H1 (cell line): ENCODE measurements at regions not wholly inside any gene's neighbourhood (a gene's known extent, or its start where the extent isn't known, plus 50 kb on each side); places are given as distances from the start of the nearest gene placed in this dataset.

Experiments
- CTCF ChIA-PET: fragments of 300-600 bp; sonication (Branson Sonifier 250); formaldehyde crosslinking; loops from one replicate; lab custom pipeline; 2021; ENCODE audit not compliant: partially characterized antibody; lab: Charles Lee
- POLR2A ChIA-PET: fragments of 300-600 bp; sonication (Branson Sonifier 250); formaldehyde crosslinking; loops from one replicate; lab custom pipeline; 2021; ENCODE audit warnings: inconsistent platforms; ENCODE audit not compliant: partially characterized antibody; lab: Charles Lee
- DNase-seq, 2 experiments: peaks; one replicate each; pipeline versions ENCODE4 v3.0.0 to v3.0.0-alpha.2; 2010 to 2022; ENCODE audit warnings: low spot score in 2 of 2, low read depth in 1 of 2, mixed read lengths in 1 of 2
- FAIRE-seq: peaks from 2 replicates; lab custom pipeline; 2011; peaks lifted over from hg19 to GRCh38; lab: Jason Lieb, UNC
- H2AFZ ChIP-seq: 2 replicates; pipeline ENCODE4 v1.8.1; 2012; ENCODE audit warnings: low read length, inconsistent platforms
- H2AK5ac ChIP-seq: 2 replicates; pipeline ENCODE4 v1.6.1; 2013; ENCODE audit warnings: low read depth, low read length
- H2BK120ac ChIP-seq: replicated peaks from 2 replicates; pipeline ENCODE3; 2013; ENCODE audit warnings: low read depth, low read length, inconsistent platforms
- H2BK12ac ChIP-seq: 2 replicates; pipeline ENCODE4 v1.6.1; 2013; ENCODE audit warnings: low read depth, low read length
- H2BK15ac ChIP-seq: 2 replicates; pipeline ENCODE4 v1.6.1; 2013; ENCODE audit warnings: low read length
- H2BK20ac ChIP-seq: 2 replicates; pipeline ENCODE4 v1.6.1; 2013; ENCODE audit warnings: low read length
- H2BK5ac ChIP-seq: 2 replicates; pipeline ENCODE4 v1.6.1; 2013; ENCODE audit warnings: low read depth, low read length
- H3K14ac ChIP-seq: 2 replicates; pipeline ENCODE4 v1.6.1; 2013; ENCODE audit warnings: inconsistent platforms; ENCODE audit not compliant: insufficient read length
- H3K18ac ChIP-seq: 2 replicates; pipeline ENCODE4 v1.6.1; 2013; ENCODE audit warnings: low read length; ENCODE audit errors: extremely low read depth
- H3K23ac ChIP-seq: 2 replicates; pipeline ENCODE4 v1.6.1; 2013; ENCODE audit warnings: inconsistent platforms; ENCODE audit not compliant: insufficient read length
- H3K23me2 ChIP-seq: 2 replicates; pipeline ENCODE4 v1.6.1; 2013; ENCODE audit warnings: low read depth, low read length
- H3K27ac ChIP-seq: 2 replicates; pipeline ENCODE4 v1.6.1; 2011; ENCODE audit warnings: low read depth, low read length, inconsistent platforms
- H3K27me3 ChIP-seq, 4 experiments: replicated peaks in 1 of 4; 1 replicate in 1 of 4; 2 replicates in 3 of 4; pipeline versions ENCODE4 v1.6.1 to v1.8.1; 2011 to 2013; ENCODE audit warnings: low read length in 3 of 4, mild to moderate bottlenecking in 3 of 4, inconsistent platforms in 2 of 4, mixed read lengths in 2 of 4, moderate library complexity in 1 of 4; ENCODE audit not compliant: control insufficient read depth in 3 of 4, insufficient read depth in 3 of 4; ENCODE audit errors: extremely low read depth in 1 of 4
- H3K36me3 ChIP-seq, 4 experiments: 2 replicates each; pipeline versions ENCODE4 v1.6.1 to v1.8.1; 2011 to 2013; ENCODE audit warnings: mild to moderate bottlenecking in 4 of 4, low read length in 3 of 4, moderate library complexity in 2 of 4, control low read depth in 1 of 4, inconsistent platforms in 1 of 4; ENCODE audit not compliant: insufficient read depth in 4 of 4, control insufficient read depth in 2 of 4
- H3K4ac ChIP-seq: replicated peaks from 2 replicates; pipeline ENCODE3; 2013; ENCODE audit warnings: low read length, low read depth, mixed read lengths, inconsistent platforms; ENCODE audit not compliant: insufficient read length
- H3K4me1 ChIP-seq, 4 experiments: replicated peaks in 1 of 4; 1 replicate in 1 of 4; 2 replicates in 3 of 4; pipeline versions ENCODE4 v1.6.1 to v1.8.1; 2011 to 2013; ENCODE audit warnings: low read length in 3 of 4, inconsistent platforms in 2 of 4, mixed read lengths in 1 of 4; ENCODE audit not compliant: insufficient read depth in 4 of 4, control insufficient read depth in 3 of 4
- H3K4me2 ChIP-seq, 2 experiments: 2 replicates each; pipeline versions ENCODE4 v1.6.1 to v1.8.1; 2011 to 2013; ENCODE audit warnings: low read depth in 2 of 2, low read length in 2 of 2, control low read depth in 1 of 2, inconsistent platforms in 1 of 2, mild to moderate bottlenecking in 1 of 2; ENCODE audit not compliant: insufficient read depth in 1 of 2
- H3K4me3 ChIP-seq, 4 experiments: fragments of 200-600, 300-600 bp in 1 of 4; sonication (generic), shearing (Covaris generic), sonication (Bioruptor Twin) in 1 of 4; 2 replicates each; pipeline versions ENCODE4 v1.5.1 to v1.8.1; 2011 to 2016; ENCODE audit warnings: low read length in 4 of 4, low read depth in 3 of 4, control low read depth in 2 of 4, inconsistent platforms in 2 of 4, mild to moderate bottlenecking in 2 of 4, mixed read lengths in 1 of 4, moderate library complexity in 1 of 4; ENCODE audit not compliant: insufficient read depth in 2 of 4; ENCODE audit errors: extremely low read depth in 1 of 4
- H3K56ac ChIP-seq: replicated peaks from 2 replicates; pipeline ENCODE3; 2013; ENCODE audit warnings: low read depth, mild to moderate bottlenecking, mixed read lengths, low read length, inconsistent platforms; ENCODE audit not compliant: insufficient read length
- H3K79me1 ChIP-seq: 2 replicates; pipeline ENCODE4 v1.6.1; 2013; ENCODE audit warnings: low read depth, low read length, control low read depth
- H3K79me2 ChIP-seq, 2 experiments: 2 replicates each; pipeline versions ENCODE4 v1.6.1 to v1.8.1; 2012 to 2013; ENCODE audit warnings: low read length in 2 of 2, mild to moderate bottlenecking in 2 of 2, inconsistent platforms in 1 of 2; ENCODE audit not compliant: insufficient read depth in 2 of 2, control insufficient read depth in 1 of 2
- H3K9ac ChIP-seq, 4 experiments: replicated peaks in 1 of 4; 1 replicate in 1 of 4; 2 replicates in 3 of 4; pipeline versions ENCODE4 v1.6.1 to v1.8.1; 2011 to 2013; ENCODE audit warnings: low read depth in 3 of 4, low read length in 3 of 4, control low read depth in 2 of 4, mild to moderate bottlenecking in 2 of 4, moderate library complexity in 2 of 4, inconsistent platforms in 1 of 4; ENCODE audit errors: extremely low read depth in 1 of 4
- H3K9me3 ChIP-seq, 2 experiments: 2 replicates each; pipeline versions ENCODE4 v1.6.1 to v1.8.1; 2012 to 2013; ENCODE audit warnings: mild to moderate bottlenecking in 2 of 2, moderate library complexity in 2 of 2, control low read depth in 1 of 2, inconsistent platforms in 1 of 2, low read depth in 1 of 2, low read length in 1 of 2, mixed read lengths in 1 of 2; ENCODE audit not compliant: insufficient read depth in 2 of 2
- H4K20me1 ChIP-seq, 2 experiments: replicated peaks in 1 of 2; 2 replicates each; pipeline versions ENCODE3 to v1.8.1; 2011 to 2013; ENCODE audit warnings: inconsistent platforms in 2 of 2, low read length in 2 of 2, mild to moderate bottlenecking in 1 of 2; ENCODE audit not compliant: insufficient read depth in 2 of 2, control insufficient read depth in 1 of 2
- H4K5ac ChIP-seq: 2 replicates; pipeline ENCODE4 v1.6.1; 2013; ENCODE audit warnings: low read length, low read depth, mixed read lengths, inconsistent platforms; ENCODE audit not compliant: insufficient read length
- H4K8ac ChIP-seq: 2 replicates; pipeline ENCODE4 v1.8.0; 2013; ENCODE audit warnings: mild to moderate bottlenecking, moderate library complexity, low read length, inconsistent platforms; ENCODE audit not compliant: insufficient read depth; ENCODE audit errors: extremely low read depth
- H4K91ac ChIP-seq: replicated peaks from 2 replicates; pipeline ENCODE3; 2013; ENCODE audit warnings: low read length, mixed read lengths, inconsistent platforms; ENCODE audit not compliant: insufficient read length
- BRCA1 ChIP-seq: IDR thresholded peaks from 2 replicates; pipeline ENCODE4 v1.6.1; 2012; ENCODE audit warnings: low read depth, low read length, improper control_type of control experiment
- NANOG ChIP-seq: IDR thresholded peaks from 2 replicates; pipeline ENCODE4 v1.6.1; 2011; ENCODE audit warnings: low read length, low read depth, mild to moderate bottlenecking, inconsistent platforms; ENCODE audit not compliant: insufficient read depth, poor library complexity, severe bottlenecking
- SP1 ChIP-seq: IDR thresholded peaks from 2 replicates; pipeline ENCODE4 v1.6.1; 2011; ENCODE audit warnings: low read depth, low read length
- ZNF274 ChIP-seq: IDR thresholded peaks from 2 replicates; pipeline ENCODE4 v1.7.0; 2012; ENCODE audit warnings: low read length, borderline replicate concordance; ENCODE audit errors: extremely low read depth
- WGBS, 2 experiments: shearing (Covaris generic) in 1 of 2; methylation state at CpG; one replicate each; pipeline versions ENCODE4 v1.1.6 to v1.1.7; 2013 to 2015; ENCODE audit warnings: low lambda C conversion rate in 2 of 2, mixed read lengths in 2 of 2, inconsistent platforms in 1 of 2, low coverage in 1 of 2, missing lambda C conversion rate in 1 of 2; ENCODE audit not compliant: insufficient replicate concordance in 2 of 2, insufficient coverage in 1 of 2, insufficient read length in 1 of 2; ENCODE audit errors: extremely low coverage in 1 of 2, missing lambda C conversion rate in 1 of 2; 5-methylcytosine and 5-hydroxymethylcytosine counted together

GRCh38 chr3:19598870-19599269, 335.1 kb downstream of the EFHB start (continued):
- no peak for TF ChIP-seq ZNF274

DNA sequence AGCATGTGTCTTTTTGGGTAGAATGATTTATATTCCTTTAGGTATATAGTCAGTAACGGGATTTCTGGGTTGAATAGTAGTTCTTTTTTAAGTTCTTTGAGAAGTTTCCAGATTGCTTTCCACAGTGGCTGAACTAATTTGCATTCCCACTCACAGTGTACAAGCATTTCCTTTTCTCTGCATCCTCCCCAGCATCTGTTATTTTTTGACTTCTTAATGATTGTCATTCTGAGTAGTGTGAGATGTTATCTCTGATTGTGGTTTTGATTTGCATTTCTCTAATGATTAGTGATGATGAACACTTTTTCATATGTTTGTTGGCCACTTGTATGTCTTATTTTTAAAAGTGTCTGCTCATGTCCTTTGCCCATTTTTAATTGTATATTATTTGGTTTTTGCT, 337.6 kb downstream of the EFHB start:
- Histone ChIP-seq H3K56ac (no peak overlapping the region), H4K8ac (no peak overlapping the region), H4K20me1 (no peaks in the 10 kb centered on the region), H3K79me1 (no peaks in the 10 kb centered on the region), H3K14ac (no peak overlapping the region), H3K9me3 (no peaks in the 10 kb centered on the region), H3K79me2 (no peaks in the 10 kb centered on the region), H4K91ac (no peak overlapping the region), H3K27me3 (no peaks in the 10 kb centered on the region), H2BK5ac (no peak overlapping the region), H3K4ac (no peak overlapping the region), H3K36me3 (no peaks in the 10 kb centered on the region), H3K4me2 (no peak overlapping the region), H2BK20ac (no peak overlapping the region), H3K23ac (no peak overlapping the region), H3K23me2 (no peaks in the 10 kb centered on the region), H2AFZ (no peak overlapping the region), H3K4me3 (no peak overlapping the region), H4K5ac (no peak overlapping the region), H3K9ac (no peak overlapping the region), H2AK5ac (no peak overlapping the region), H2BK15ac (no peak overlapping the region), H2BK12ac (no peak overlapping the region), H3K18ac (no peak overlapping the region), H2BK120ac (no peak overlapping the region), H3K27ac (no peak overlapping the region), H3K4me1 (no peaks in the 10 kb centered on the region)
- 96% methylated on average over 1 of the region's 1 CpG; no CpG with 5 or more reads in 1 of the 2 experiments for WGBS, 2 experiments
- no peak for DNase-seq
- ChIA-PET POLR2A (no interaction called here), CTCF (no interaction called here)
- FAIRE-seq = no peak
- TF ChIP-seq SP1 (no peak), BRCA1 (no peak), NANOG (no peak)
